Omental fat pad (tissue), 3 donors: ENCODE measurements at regions not wholly inside any gene's neighbourhood (a gene's known extent, or its start where the extent isn't known, plus 50 kb on each side); places are given as distances from the start of the nearest gene placed in this dataset.

Source experiments
- ATAC-seq: fragments of 150-250 bp; one replicate; pipeline ENCODE4 v1.9.1; 2016; ENCODE audit warnings: mild to moderate bottlenecking, moderate library complexity; ENCODE audit not compliant: low FRiP score
- DNase-seq: peaks from one replicate; pipeline ENCODE4 v3.0.0-alpha.2; 2019; ENCODE audit warnings: low spot score
- CTCF ChIP-seq, 3 donors: fragments of 450-650 bp; IDR thresholded peaks; one replicate each; pipeline ENCODE4 v1.5.1; 2016 to 2017; ENCODE audit warnings: antibody characterized with exemption in 3 of 3, mild to moderate bottlenecking in 3 of 3, moderate library complexity in 2 of 3

DNA sequence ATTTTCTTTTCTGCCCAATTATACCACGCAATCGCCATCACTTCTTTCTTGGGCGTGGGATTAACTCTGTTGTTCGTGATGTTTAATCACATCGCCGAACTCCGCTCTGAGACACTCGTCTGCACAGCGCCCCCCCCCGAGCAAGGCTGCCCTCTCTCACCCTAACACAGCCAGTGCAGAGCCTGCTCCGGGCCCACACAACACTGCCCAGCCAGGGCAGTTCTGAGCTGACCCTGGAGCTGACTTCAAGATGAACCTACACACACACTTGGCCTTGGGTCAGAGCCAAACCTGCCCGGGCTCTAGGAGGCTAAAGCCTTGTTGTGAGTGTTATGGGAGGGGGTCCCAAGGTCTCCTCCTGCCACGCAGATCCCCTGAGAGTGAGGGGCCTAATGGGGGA, 64.6 kb upstream of the LRP8 start:
- ATAC-seq (no peak), DNase-seq (no peak)
- TF ChIP-seq CTCF (IDR thresholded peaks at IDR 0.05), result no peak

GRCh38 chr1:53393325-53393792, 65.5 kb upstream of the LRP8 start:
- peak in 2 of 3 donors; percentile 53 to 73 for TF ChIP-seq CTCF (IDR thresholded peaks at IDR 0.05)
- DNase-seq (peak; percentile 54), ATAC-seq (peak; percentile 70)

DNA sequence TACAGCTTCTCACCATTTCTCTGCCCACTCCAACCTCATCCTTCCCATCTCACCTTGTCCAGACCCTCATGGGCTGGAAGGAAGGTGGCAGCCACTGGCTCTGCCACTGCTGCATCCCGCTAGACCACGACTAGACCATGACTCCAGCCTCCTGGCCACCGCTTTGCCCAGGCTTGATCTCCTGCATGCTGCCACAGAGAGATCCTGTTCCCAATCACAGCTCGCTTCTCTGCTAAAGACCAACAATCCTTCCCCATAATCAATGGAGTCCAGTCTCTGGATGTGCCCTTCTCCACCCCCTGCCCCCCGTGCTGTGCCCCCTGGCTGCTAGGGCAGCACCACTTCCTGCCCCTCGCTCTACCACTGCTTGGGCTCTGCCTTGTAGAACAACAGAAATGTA, 64.9 kb upstream of the DMRTB1 start:
- ATAC-seq, result no peak
- DNase-seq, result no peak
- no peak for TF ChIP-seq CTCF (IDR thresholded peaks at IDR 0.05)

GRCh38 chr1:53395671-53396215, 63.5 kb upstream of the DMRTB1 start:
- ATAC-seq (no peak), DNase-seq (no peak)
- TF ChIP-seq CTCF (IDR thresholded peaks at IDR 0.05), result no peak

GRCh38 chr1:53396573-53397268, 62.5 kb upstream of the DMRTB1 start:
- DNase-seq (no peak), ATAC-seq (no peak)
- no peak for TF ChIP-seq CTCF (IDR thresholded peaks at IDR 0.05)

GRCh38 chr1:53398091-53398490, 61.1 kb upstream of the DMRTB1 start:
- DNase-seq, result no peak
- no peak for ATAC-seq
- no peak for TF ChIP-seq CTCF (IDR thresholded peaks at IDR 0.05)
